Natural killer cell (primary cell): ENCODE measurements at regions not wholly inside any gene's neighbourhood (a gene's known extent, or its start where the extent isn't known, plus 50 kb on each side); places are given as distances from the start of the nearest gene placed in this dataset.

Source experiments
- ATAC-seq, 3 donors: fragments of 150-1000 bp in 2 of 3; fragments of 200-7000 bp in 1 of 3; cut with Tn5 transposase; 1 replicate in 1 of 3; 2 replicates in 2 of 3; pipeline ENCODE4 v1.10.0; 2021; ENCODE audit warnings: mild to moderate bottlenecking in 2 of 3, moderate library complexity in 2 of 3
- DNase-seq, 2 donors: peaks; one replicate each; pipeline versions ENCODE4 v3.0.0 to v3.0.0-alpha.2; 2013 to 2021; ENCODE audit warnings: mixed read lengths in 1 of 2
- H3K27ac ChIP-seq: one replicate; pipeline ENCODE4 v1.5.1; 2013; ENCODE audit warnings: mild to moderate bottlenecking, low read length
- H3K27me3 ChIP-seq: one replicate; pipeline ENCODE4 v1.6.1; 2013; ENCODE audit warnings: low read length; ENCODE audit not compliant: control insufficient read depth, insufficient read depth
- H3K36me3 ChIP-seq: one replicate; pipeline ENCODE4 v1.6.1; 2013; ENCODE audit warnings: low read length; ENCODE audit not compliant: control insufficient read depth, insufficient read depth
- H3K4me1 ChIP-seq: one replicate; pipeline ENCODE4 v1.6.1; 2013; ENCODE audit warnings: low read length; ENCODE audit not compliant: control insufficient read depth, insufficient read depth
- H3K4me3 ChIP-seq: one replicate; pipeline ENCODE4 v1.5.1; 2013; ENCODE audit warnings: low read length
- H3K9me3 ChIP-seq: one replicate; pipeline ENCODE4 v1.6.1; 2013; ENCODE audit warnings: low read length; ENCODE audit not compliant: control insufficient read depth, insufficient read depth
- H3K27ac Mint-ChIP-seq, 2 donors: one replicate each; pipeline ENCODE4 v1.8.0; 2022; ENCODE audit warnings: mild to moderate bottlenecking in 2 of 2, mixed read lengths in 2 of 2, moderate library complexity in 1 of 2
- H3K27me3 Mint-ChIP-seq, 2 donors: one replicate each; pipeline ENCODE4 v1.8.0; 2022; ENCODE audit warnings: low read depth in 2 of 2, mixed read lengths in 2 of 2
- H3K36me3 Mint-ChIP-seq: one replicate; pipeline ENCODE4 v1.8.0; 2022; ENCODE audit warnings: mixed read lengths
- H3K4me1 Mint-ChIP-seq, 2 donors: one replicate each; pipeline ENCODE4 v1.8.0; 2022; ENCODE audit warnings: mixed read lengths in 2 of 2
- H3K4me3 Mint-ChIP-seq: one replicate; pipeline ENCODE4 v1.8.0; 2022; ENCODE audit warnings: mild to moderate bottlenecking, moderate library complexity, mixed read lengths
- H3K9me3 Mint-ChIP-seq, 2 donors: one replicate each; pipeline ENCODE4 v1.8.0; 2022; ENCODE audit warnings: mixed read lengths in 2 of 2
- CTCF ChIP-seq: fragments of 200-600 bp; IDR thresholded peaks from one replicate; pipeline ENCODE4 v1.8.0; 2022; ENCODE audit warnings: antibody characterized with exemption
- WGBS: methylation state at CpG from one replicate; pipeline ENCODE4 v1.1.7; 2013; ENCODE audit warnings: missing lambda C conversion rate; ENCODE audit not compliant: insufficient coverage; 5-methylcytosine and 5-hydroxymethylcytosine counted together
- intact Hi-C: fragments of 100-400 bp; cut with micrococcal nuclease; formaldehyde crosslinking; loops from one replicate; pipeline ENCODE4 v1.14.2; 2022

GRCh38 chr12:90238663-90239271 lies 530.1 kb upstream of the ATP2B1 start:
- no peak overlapping the region for H3K4me3 Mint-ChIP-seq

GRCh38 chr12:90237841-90238240 lies 529.2 kb upstream of the ATP2B1 start:
- H3K36me3 ChIP-seq, result no peaks in the 10 kb centered on the region
- no peak overlapping the region for H3K27ac ChIP-seq
- Mint-ChIP-seq H3K27ac (no peak overlapping the region), H3K4me3 (no peak overlapping the region), H3K36me3 (no peaks in the 10 kb centered on the region), H3K9me3 (no peaks in the 10 kb centered on the region), H3K27me3 (peaks cover 7 to 20% of the 10 kb centered on the region in 2 donors), H3K4me1 (no peaks in the 10 kb centered on the region)
- no peak for TF ChIP-seq CTCF
- H3K4me1 ChIP-seq, result no peaks in the 10 kb centered on the region
- H3K9me3 ChIP-seq, result no peaks in the 10 kb centered on the region
- 80% methylated on average over 3 of the region's 3 CpGs for WGBS
- intact Hi-C loops, result no loop called here
- H3K27me3 ChIP-seq, result no peaks in the 10 kb centered on the region
- DNase-seq, result no peak
- no peak overlapping the region for H3K4me3 ChIP-seq
- no peak for ATAC-seq

More at GRCh38 chr12:90238663-90239271, 530.1 kb upstream of the ATP2B1 start:
- H3K27ac Mint-ChIP-seq, result no peak overlapping the region
- H3K27ac ChIP-seq, result no peak overlapping the region
- H3K27me3 Mint-ChIP-seq, result peaks cover 7 to 20% of the 10 kb centered on the region in 2 donors
- no peaks in the 10 kb centered on the region for H3K36me3 ChIP-seq
- H3K9me3 ChIP-seq, result no peaks in the 10 kb centered on the region
- H3K36me3 Mint-ChIP-seq, result no peaks in the 10 kb centered on the region
- no peaks in the 10 kb centered on the region for H3K27me3 ChIP-seq
- ATAC-seq (no peak), DNase-seq (no peak)
- 25% methylated on average over 1 of the region's 2 CpGs for WGBS
- H3K4me3 ChIP-seq, result no peak overlapping the region
- no peaks in the 10 kb centered on the region for H3K4me1 Mint-ChIP-seq
- no peak for TF ChIP-seq CTCF
- H3K9me3 Mint-ChIP-seq, result no peaks in the 10 kb centered on the region
- H3K4me1 ChIP-seq, result no peaks in the 10 kb centered on the region
- intact Hi-C loops, result no loop called here

- Mint-ChIP-seq H3K27ac (no peak overlapping the region), H3K4me1 (no peaks in the 10 kb centered on the region), H3K9me3 (no peaks in the 10 kb centered on the region), H3K4me3 (no peak overlapping the region), H3K27me3 (peaks cover 7 to 20% of the 10 kb centered on the region in 2 donors), H3K36me3 (no peaks in the 10 kb centered on the region)
- no peak for ATAC-seq
- H3K4me3 ChIP-seq, result no peak overlapping the region
- no peaks in the 10 kb centered on the region for H3K27me3 ChIP-seq
- H3K9me3 ChIP-seq, result no peaks in the 10 kb centered on the region
- intact Hi-C loops, result no loop called here
- no peak for DNase-seq
- no CpG with 5 or more reads among the region's 1 CpG for WGBS
- no peaks in the 10 kb centered on the region for H3K36me3 ChIP-seq
- no peaks in the 10 kb centered on the region for H3K4me1 ChIP-seq
- no peak overlapping the region for H3K27ac ChIP-seq
- no peak for TF ChIP-seq CTCF
These were observed 527.0 kb upstream of the ATP2B1 start for GRCh38 chr12:90235642-90236041.

GRCh38 chr12:90234472-90234871 lies 525.8 kb upstream of the ATP2B1 start:
- WGBS, result 96% methylated on average over 2 of the region's 2 CpGs
- H3K9me3 ChIP-seq, result no peaks in the 10 kb centered on the region
- no peak overlapping the region for H3K4me3 ChIP-seq
- Mint-ChIP-seq H3K27ac (no peak overlapping the region), H3K36me3 (no peaks in the 10 kb centered on the region), H3K4me3 (no peak overlapping the region), H3K9me3 (no peaks in the 10 kb centered on the region), H3K27me3 (peaks cover 7 to 20% of the 10 kb centered on the region in 2 donors), H3K4me1 (no peaks in the 10 kb centered on the region)
- TF ChIP-seq CTCF, result no peak
- H3K4me1 ChIP-seq, result no peaks in the 10 kb centered on the region
- H3K36me3 ChIP-seq, result no peaks in the 10 kb centered on the region
- no peak for DNase-seq
- no peak for ATAC-seq
- intact Hi-C loops, result no loop called here
- H3K27me3 ChIP-seq, result no peaks in the 10 kb centered on the region
- H3K27ac ChIP-seq, result no peak overlapping the region
